Gastroesophageal sphincter (tissue), 3 donors: ENCODE measurements at regions not wholly inside any gene's neighbourhood (a gene's known extent, or its start where the extent isn't known, plus 50 kb on each side); places are given as distances from the start of the nearest gene placed in this dataset.

ENCODE experiments used
- CTCF ChIP-seq, 4 experiments: fragments of 200-600 bp in 2 of 4; fragments of 450-650 bp in 2 of 4; sonication (generic) in 1 of 4; IDR thresholded peaks; one replicate each; pipeline ENCODE4 v1.5.1; 2017 to 2019; ENCODE audit warnings: antibody characterized with exemption in 4 of 4, mild to moderate bottlenecking in 2 of 4, moderate library complexity in 2 of 4
- EP300 ChIP-seq: sonication (generic); formaldehyde crosslinking; IDR thresholded peaks from one replicate; pipeline ENCODE4 v1.6.1; 2017; ENCODE audit warnings: antibody characterized with exemption, mild to moderate bottlenecking
- POLR2A ChIP-seq, 2 donors: fragments of 450-650 bp; IDR thresholded peaks; one replicate each; pipeline ENCODE4 v1.6.1; 2017; ENCODE audit warnings: antibody characterized with exemption in 2 of 2, mild to moderate bottlenecking in 2 of 2, moderate library complexity in 1 of 2
- POLR2AphosphoS5 ChIP-seq: sonication (generic); formaldehyde crosslinking; IDR thresholded peaks from one replicate; pipeline ENCODE4 v1.6.1; 2017; ENCODE audit warnings: antibody characterized with exemption

DNA sequence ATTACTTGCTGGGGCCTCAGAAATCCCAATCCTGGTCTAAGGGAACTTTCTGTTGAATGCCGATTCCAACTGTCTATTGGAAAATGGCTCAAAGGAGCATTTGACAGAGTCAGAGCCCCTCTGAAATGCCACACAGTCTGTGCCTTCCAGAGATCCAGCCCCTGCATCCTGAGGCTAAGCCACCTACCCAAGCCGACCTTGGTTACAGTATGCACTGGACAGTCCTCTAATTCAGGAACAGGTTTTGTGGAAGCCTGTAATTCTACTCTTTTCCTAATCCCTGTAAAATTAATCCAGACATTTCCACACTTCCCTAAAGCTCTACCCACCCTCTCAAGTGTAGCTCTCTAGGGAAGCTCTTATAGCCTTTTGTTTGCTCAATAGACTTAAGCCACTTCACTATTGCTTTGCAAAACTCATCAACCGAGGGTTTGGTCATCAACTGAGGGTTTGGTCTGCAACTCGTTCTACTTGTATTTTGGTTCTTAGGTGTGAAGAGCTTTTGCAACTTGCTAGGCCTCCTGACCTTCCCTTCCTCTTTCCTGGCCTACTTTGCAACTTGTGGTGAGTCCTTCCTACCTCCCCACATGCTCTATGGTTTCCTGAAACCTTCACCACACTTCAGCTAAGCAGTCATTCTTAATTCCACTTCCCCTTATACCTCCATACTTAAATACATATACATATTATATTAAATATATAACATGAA is 364.8 kb downstream of the SFMBT2 start:
- TF ChIP-seq POLR2A (IDR thresholded peaks at IDR 0.05) (no peak), CTCF (IDR thresholded peaks at IDR 0.05) (no peak), POLR2AphosphoS5 (no peak), EP300 (no peak)
